Right forelimb (tissue), 1 donor: ENCODE measurements at regions not wholly inside any gene's neighbourhood (a gene's known extent, or its start where the extent isn't known, plus 50 kb on each side); places are given as distances from the start of the nearest gene placed in this dataset.
"Not testable (repeated sequence)": the region's sequence is repeated elsewhere in the genome, so short reads cannot be mapped to it uniquely, and the experiment has no call there.

ENCODE experiments used
- DNase-seq: peaks from one replicate; pipeline ENCODE4 v3.0.0-alpha.2; 2018

DNA sequence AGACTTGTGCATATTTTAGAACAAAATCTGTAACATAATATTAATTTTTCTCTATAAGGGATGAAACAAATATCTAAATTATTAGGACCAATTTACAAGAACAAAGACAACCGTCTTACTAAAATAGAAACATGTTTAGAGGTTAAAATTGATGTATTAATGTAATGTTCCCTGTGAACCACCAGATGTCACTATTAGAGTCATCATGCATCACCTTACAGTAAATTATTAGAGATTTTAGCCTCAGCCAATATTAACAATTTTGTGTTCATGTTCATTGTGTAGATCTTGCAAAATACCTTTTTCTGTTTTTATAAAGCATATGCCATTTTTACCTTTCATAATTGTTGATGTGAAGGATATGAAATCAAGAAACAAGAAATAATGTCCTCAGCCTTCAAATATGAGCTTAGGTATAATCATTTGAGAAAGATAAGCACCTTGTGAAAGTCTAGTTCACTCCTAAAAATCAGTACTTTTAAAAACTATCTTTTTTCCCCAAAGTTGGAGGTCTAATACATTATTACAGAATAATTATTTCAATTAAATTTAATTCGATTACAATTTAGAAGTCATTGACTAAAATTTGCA lies 344.3 kb upstream of the KCNH7 start:
- no peak for DNase-seq

- no peak for DNase-seq
Measured at GRCh38 chr2:163177592-163177991, 339.0 kb upstream of the KCNH7 start.

GRCh38 chr2:163175294-163175693 lies 336.7 kb upstream of the KCNH7 start:
- DNase-seq: no peak

DNA sequence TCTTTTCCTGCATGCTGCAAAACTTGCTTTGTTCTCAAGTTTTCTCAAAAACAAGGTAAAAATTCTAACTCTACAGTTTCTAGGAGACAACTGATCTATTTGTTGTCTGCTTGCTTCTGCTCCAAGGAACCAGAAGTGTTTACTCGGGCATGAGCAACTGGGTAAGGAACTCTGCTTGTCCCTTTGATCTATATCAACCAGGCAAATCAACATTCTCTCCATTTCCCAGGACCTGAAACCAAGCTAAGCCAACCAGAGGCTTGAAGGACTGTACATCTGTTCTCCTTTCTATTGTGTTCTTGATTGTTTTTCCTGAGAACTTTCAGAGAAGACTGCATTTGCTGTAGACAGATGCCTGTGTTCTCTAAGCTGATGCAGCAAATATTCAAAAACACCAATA lies 335.0 kb upstream of the KCNH7 start:
- DNase-seq: no peak

- DNase-seq: no peak
Measured at GRCh38 chr2:163171786-163172530, 333.4 kb upstream of the KCNH7 start.

DNA sequence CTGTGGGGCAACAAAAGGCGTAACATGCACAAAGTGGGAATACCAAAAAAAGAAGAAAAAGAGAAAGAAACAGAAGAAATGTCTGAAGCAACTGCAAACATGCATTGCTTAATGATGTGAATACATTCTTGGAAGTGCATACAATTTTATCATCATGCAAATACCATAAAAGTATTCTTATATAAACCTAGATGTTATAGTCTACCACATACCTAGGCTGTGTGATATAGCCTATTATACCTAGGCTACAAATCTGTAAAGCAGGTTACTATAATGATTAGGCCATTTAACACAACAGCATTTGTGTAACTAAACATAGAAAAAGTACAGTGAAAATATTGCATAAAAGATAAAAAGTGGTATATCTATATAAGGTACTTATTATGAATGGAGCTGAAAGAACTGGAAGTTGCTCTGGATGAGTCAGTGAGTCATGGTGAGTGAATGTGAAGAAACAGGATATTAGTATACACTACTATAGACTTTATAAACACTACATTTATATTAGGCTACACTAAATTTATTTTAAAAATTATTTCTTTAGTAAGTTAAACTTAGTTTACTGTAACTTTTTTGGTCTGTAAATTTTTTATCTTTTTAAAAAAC lies 319.4 kb upstream of the KCNH7 start:
- no peak for DNase-seq

- DNase-seq: no peak
Measured at GRCh38 chr2:163157411-163157810, 318.8 kb upstream of the KCNH7 start.

- no peak for DNase-seq
Measured at GRCh38 chr2:163155925-163156324, 317.4 kb upstream of the KCNH7 start.

- DNase-seq: no peak
Measured at GRCh38 chr2:163155279-163155883, 316.8 kb upstream of the KCNH7 start.

DNA sequence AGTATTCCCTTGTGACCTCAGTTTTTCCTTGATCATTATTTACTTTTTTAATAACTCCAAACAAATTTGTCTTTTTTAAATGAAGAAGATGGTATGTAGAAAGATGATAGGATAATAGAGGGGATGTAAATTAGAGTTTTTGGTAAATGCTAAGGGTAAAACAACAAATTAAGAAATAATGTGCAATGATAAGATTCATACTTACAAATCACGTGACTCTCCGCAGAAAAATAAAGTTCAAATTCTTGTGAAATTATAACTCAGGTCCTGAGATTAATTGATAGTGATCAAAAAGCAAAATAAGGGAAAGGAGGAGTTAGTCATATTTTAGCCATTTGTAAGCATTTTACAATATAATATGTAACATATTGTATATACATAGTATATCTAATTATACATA lies 304.1 kb upstream of the KCNH7 start:
- no peak for DNase-seq

- DNase-seq: no peak
Measured at GRCh38 chr2:163138947-163139346, 300.4 kb upstream of the KCNH7 start.

GRCh38 chr2:163135256-163135655 lies 296.7 kb upstream of the KCNH7 start:
- DNase-seq: no peak

- DNase-seq: no peak
Measured at GRCh38 chr2:163133602-163134001, 295.0 kb upstream of the KCNH7 start.

GRCh38 chr2:163132850-163133249 lies 294.3 kb upstream of the KCNH7 start:
- no peak for DNase-seq

- not testable (repeated sequence) for DNase-seq
Measured at GRCh38 chr2:163132207-163132606, 293.6 kb upstream of the KCNH7 start.

GRCh38 chr2:163123526-163123925 lies 285.0 kb upstream of the KCNH7 start:
- DNase-seq: no peak

GRCh38 chr2:163122257-163122656 lies 283.7 kb upstream of the KCNH7 start:
- no peak for DNase-seq

DNA sequence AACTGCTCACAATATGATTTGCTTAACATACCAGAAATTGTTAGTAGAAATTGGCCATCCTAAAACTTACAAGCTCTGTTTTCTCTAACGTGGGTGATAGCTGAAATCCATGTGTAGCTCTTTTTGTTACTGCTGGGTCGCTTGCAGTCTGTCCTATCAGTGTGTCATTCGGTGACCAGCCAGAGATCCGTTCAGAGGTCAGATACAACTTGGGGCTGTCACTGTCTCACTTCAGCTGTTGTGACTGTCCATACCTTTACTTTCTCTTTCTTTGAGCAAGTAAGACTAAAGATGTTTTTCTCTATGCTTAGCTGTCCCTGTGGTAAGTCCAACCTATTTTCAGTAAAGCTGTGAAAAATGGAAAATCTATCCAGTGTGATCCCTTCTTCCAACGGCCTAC lies 282.9 kb upstream of the KCNH7 start:
- no peak for DNase-seq

DNA sequence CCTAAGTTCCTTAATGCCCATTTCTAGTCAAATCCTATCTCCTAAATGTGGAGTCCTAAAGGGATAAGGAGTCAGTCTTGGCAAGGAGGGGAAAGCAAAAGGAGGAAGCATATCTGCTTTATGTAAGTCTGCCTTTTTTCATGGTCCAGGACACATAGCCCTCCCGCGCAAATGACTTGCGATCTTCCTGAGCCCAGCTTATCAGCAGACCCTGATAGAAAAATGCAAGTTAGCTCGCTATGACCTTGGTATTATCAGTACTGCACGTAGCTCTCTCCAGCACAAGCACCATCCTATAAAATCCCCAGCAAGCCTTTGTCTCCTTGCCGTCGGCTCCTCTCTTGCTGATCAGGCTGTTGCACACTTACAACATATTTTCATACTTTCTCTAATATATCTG lies 281.4 kb upstream of the KCNH7 start:
- DNase-seq: no peak

DNA sequence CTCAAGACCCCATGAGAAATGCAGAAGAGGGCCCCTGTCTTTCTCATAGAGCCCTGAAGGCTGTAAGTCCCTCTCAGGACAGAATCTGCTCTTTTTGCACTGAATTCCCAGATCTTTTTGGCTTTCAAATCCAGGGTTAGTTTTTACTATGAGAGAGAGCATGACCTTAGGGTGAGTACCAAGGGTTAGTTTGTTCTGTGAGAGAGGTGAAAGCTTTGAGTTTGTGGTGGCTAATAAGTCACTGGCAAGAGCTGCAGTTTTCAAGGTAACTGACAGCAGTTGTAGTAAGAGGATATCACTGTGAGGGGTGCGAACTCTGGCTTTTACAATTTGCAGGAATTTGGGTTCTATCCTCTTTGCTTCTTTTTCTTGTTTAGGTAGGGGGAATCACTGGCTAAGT lies 248.4 kb upstream of the KCNH7 start:
- DNase-seq: no peak

GRCh38 chr2:163085366-163086024 lies 246.9 kb upstream of the KCNH7 start:
- DNase-seq: not testable (repeated sequence)

GRCh38 chr2:163081754-163082153 lies 243.2 kb upstream of the KCNH7 start:
- no peak for DNase-seq

DNA sequence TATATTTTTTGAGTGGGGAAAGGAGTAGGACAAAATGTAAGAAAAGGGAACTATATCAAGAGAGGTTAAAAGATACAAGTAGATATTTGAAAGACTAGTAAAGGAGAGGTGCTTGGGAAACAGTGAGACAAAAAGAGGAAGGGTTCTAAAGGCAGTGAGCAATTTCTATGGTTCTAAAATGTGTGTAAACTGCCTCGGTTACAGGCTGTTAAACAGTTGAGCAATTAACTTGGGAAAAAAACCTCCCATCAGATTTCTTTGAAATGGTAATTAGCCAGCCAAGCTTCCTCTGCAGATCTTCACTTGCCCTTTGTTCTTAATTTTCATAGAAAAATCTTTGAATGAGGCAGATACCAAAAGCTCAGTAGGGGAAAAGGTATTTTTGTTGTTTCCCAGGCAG lies 238.7 kb upstream of the KCNH7 start:
- DNase-seq: no peak
